DND-41 (cell line): ENCODE measurements at regions not wholly inside any gene's neighbourhood (a gene's known extent, or its start where the extent isn't known, plus 50 kb on each side); places are given as distances from the start of the nearest gene placed in this dataset.

ENCODE experiments used
- ATAC-seq: fragments of 200-7000 bp; cut with Tn5 transposase; 3 replicates; pipeline ENCODE4 v1.9.1; 2021; ENCODE audit warnings: low read depth; ENCODE audit not compliant: insufficient read depth
- DNase-seq: peaks from one replicate; pipeline ENCODE4 v3.0.0-alpha.2; 2020
- H2AFZ ChIP-seq: 2 replicates; pipeline ENCODE4 v1.6.0; 2012; ENCODE audit warnings: low read depth, low read length
- H3K27ac ChIP-seq: 2 replicates; pipeline ENCODE4 v1.5.1; 2012; ENCODE audit warnings: low read length, inconsistent platforms
- H3K27me3 ChIP-seq: fragments of 200-600 bp; sonication (generic); 2 replicates; pipeline ENCODE4 v1.6.0; 2012; ENCODE audit warnings: low read length, mild to moderate bottlenecking, inconsistent platforms; ENCODE audit not compliant: insufficient read depth, poor library complexity
- H3K36me3 ChIP-seq: 2 replicates; pipeline ENCODE4 v1.5.1; 2012; ENCODE audit warnings: low read length, inconsistent platforms; ENCODE audit not compliant: insufficient read depth
- H3K4me1 ChIP-seq: 2 replicates; pipeline ENCODE4 v1.5.1; 2012; ENCODE audit warnings: mild to moderate bottlenecking, low read length; ENCODE audit not compliant: insufficient read depth
- H3K4me2 ChIP-seq: 2 replicates; pipeline ENCODE4 v1.6.0; 2012; ENCODE audit warnings: mild to moderate bottlenecking, moderate library complexity, low read length, inconsistent platforms; ENCODE audit not compliant: insufficient read depth
- H3K4me3 ChIP-seq, 2 experiments: fragments of 200-600 bp in 1 of 2; shearing (Covaris generic) in 1 of 2; 2 replicates each; pipeline ENCODE4 v1.5.1; 2012 to 2016; ENCODE audit warnings: inconsistent platforms in 2 of 2, low read length in 2 of 2, mild to moderate bottlenecking in 2 of 2, low read depth in 1 of 2, moderate library complexity in 1 of 2
- H3K79me2 ChIP-seq: 2 replicates; pipeline ENCODE4 v1.6.0; 2012; ENCODE audit warnings: low read length, inconsistent platforms; ENCODE audit not compliant: insufficient read depth
- H3K9ac ChIP-seq: 2 replicates; pipeline ENCODE4 v1.6.0; 2012; ENCODE audit warnings: low read depth, mild to moderate bottlenecking, inconsistent platforms, low read length, moderate library complexity
- H3K9me3 ChIP-seq: 2 replicates; pipeline ENCODE4 v1.5.1; 2012; ENCODE audit warnings: low read length, moderate library complexity, mild to moderate bottlenecking, inconsistent platforms; ENCODE audit not compliant: insufficient read depth, severe bottlenecking
- H4K20me1 ChIP-seq: 2 replicates; pipeline ENCODE4 v1.6.0; 2012; ENCODE audit warnings: low read length; ENCODE audit not compliant: insufficient read depth
- EZH2 ChIP-seq: IDR thresholded peaks from 3 replicates; pipeline ENCODE4 v1.6.1; 2012; ENCODE audit warnings: borderline replicate concordance, low read depth, mild to moderate bottlenecking, moderate library complexity, low read length, inconsistent platforms; ENCODE audit not compliant: severe bottlenecking
- TF ChIP-seq, protein P1 (sequence below): IDR thresholded peaks from 2 replicates; pipeline ENCODE4 v1.5.1; 2012; ENCODE audit warnings: borderline replicate concordance, low read length, moderate library complexity, mild to moderate bottlenecking; ENCODE audit not compliant: poor library complexity, severe bottlenecking; ENCODE audit errors: extremely low read depth

DNA sequence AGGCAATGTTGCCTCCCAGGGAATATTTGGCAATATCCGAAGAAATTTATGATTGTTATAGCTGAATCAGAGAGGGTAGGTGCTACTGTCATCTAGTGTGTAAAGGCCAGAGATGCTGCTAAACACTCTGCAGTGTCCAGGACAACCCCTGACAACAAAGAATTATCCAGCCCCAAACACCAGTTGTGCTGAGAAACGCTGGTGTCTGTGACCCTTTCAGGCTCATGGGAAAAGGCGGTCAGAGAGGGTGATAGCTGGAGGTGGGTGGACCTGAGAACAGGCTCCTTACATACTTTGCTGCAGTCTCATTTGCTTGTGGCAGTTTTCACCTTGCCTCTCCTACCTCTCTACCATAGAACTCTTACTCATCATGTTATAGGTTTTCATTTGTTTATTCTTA is 295.3 kb upstream of the DMRT1 start:
- Histone ChIP-seq H3K79me2 (no peaks in the 10 kb centered on the region), H3K4me3 (no peak overlapping the region), H3K4me2 (no peak overlapping the region), H3K27me3 (no peaks in the 10 kb centered on the region), H2AFZ (no peak overlapping the region), H3K9me3 (no peaks in the 10 kb centered on the region), H3K36me3 (no peaks in the 10 kb centered on the region), H4K20me1 (no peaks in the 10 kb centered on the region), H3K4me1 (no peaks in the 10 kb centered on the region), H3K9ac (no peak overlapping the region), H3K27ac (no peak overlapping the region)
- TF ChIP-seq EZH2 = no peak
- TF ChIP-seq, protein P1, sequence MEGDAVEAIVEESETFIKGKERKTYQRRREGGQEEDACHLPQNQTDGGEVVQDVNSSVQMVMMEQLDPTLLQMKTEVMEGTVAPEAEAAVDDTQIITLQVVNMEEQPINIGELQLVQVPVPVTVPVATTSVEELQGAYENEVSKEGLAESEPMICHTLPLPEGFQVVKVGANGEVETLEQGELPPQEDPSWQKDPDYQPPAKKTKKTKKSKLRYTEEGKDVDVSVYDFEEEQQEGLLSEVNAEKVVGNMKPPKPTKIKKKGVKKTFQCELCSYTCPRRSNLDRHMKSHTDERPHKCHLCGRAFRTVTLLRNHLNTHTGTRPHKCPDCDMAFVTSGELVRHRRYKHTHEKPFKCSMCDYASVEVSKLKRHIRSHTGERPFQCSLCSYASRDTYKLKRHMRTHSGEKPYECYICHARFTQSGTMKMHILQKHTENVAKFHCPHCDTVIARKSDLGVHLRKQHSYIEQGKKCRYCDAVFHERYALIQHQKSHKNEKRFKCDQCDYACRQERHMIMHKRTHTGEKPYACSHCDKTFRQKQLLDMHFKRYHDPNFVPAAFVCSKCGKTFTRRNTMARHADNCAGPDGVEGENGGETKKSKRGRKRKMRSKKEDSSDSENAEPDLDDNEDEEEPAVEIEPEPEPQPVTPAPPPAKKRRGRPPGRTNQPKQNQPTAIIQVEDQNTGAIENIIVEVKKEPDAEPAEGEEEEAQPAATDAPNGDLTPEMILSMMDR = no peak
- ATAC-seq (no peak), DNase-seq (no peak)

GRCh38 chr9:546797-547223 is 294.7 kb upstream of the DMRT1 start:
- DNase-seq (no peak), ATAC-seq (no peak)
- no peak overlapping the region for H3K9ac ChIP-seq
- H3K4me1 ChIP-seq = no peaks in the 10 kb centered on the region
- H2AFZ ChIP-seq = no peak overlapping the region
- no peak overlapping the region for H3K4me3 ChIP-seq
- H3K27me3 ChIP-seq = no peaks in the 10 kb centered on the region
- TF ChIP-seq EZH2 = no peak
- TF ChIP-seq, protein P1 = no peak
- H4K20me1 ChIP-seq = no peaks in the 10 kb centered on the region
- H3K27ac ChIP-seq = no peak overlapping the region
- no peaks in the 10 kb centered on the region for H3K36me3 ChIP-seq
- H3K79me2 ChIP-seq = no peaks in the 10 kb centered on the region
- no peak overlapping the region for H3K4me2 ChIP-seq
- no peaks in the 10 kb centered on the region for H3K9me3 ChIP-seq

GRCh38 chr9:547314-547713 is 294.2 kb upstream of the DMRT1 start:
- no peak overlapping the region for H3K4me2 ChIP-seq
- H3K79me2 ChIP-seq = no peaks in the 10 kb centered on the region
- no peaks in the 10 kb centered on the region for H3K36me3 ChIP-seq
- no peaks in the 10 kb centered on the region for H4K20me1 ChIP-seq
- no peaks in the 10 kb centered on the region for H3K4me1 ChIP-seq
- TF ChIP-seq, protein P1 = no peak
- no peaks in the 10 kb centered on the region for H3K27me3 ChIP-seq
- DNase-seq (no peak), ATAC-seq (no peak)
- no peak overlapping the region for H3K4me3 ChIP-seq
- no peak overlapping the region for H3K9ac ChIP-seq
- no peaks in the 10 kb centered on the region for H3K9me3 ChIP-seq
- peak overlapping the region; percentile 23; the same call in 1 of the 2 replicates for H2AFZ ChIP-seq
- H3K27ac ChIP-seq = no peak overlapping the region

GRCh38 chr9:549455-549997 is 292.0 kb upstream of the DMRT1 start:
- no peak for DNase-seq
- H3K36me3 ChIP-seq = no peaks in the 10 kb centered on the region
- no peaks in the 10 kb centered on the region for H3K79me2 ChIP-seq
- no peak overlapping the region for H3K27ac ChIP-seq
- no peaks in the 10 kb centered on the region for H3K9me3 ChIP-seq
- no peak overlapping the region for H3K4me2 ChIP-seq
- H4K20me1 ChIP-seq = no peaks in the 10 kb centered on the region
- TF ChIP-seq EZH2 = no peak
- TF ChIP-seq, protein P1 = no peak
- ATAC-seq = no peak
- H3K4me1 ChIP-seq = no peaks in the 10 kb centered on the region
- H3K4me3 ChIP-seq = no peak overlapping the region
- no peak overlapping the region for H3K9ac ChIP-seq
- H2AFZ ChIP-seq = no peak overlapping the region
- no peaks in the 10 kb centered on the region for H3K27me3 ChIP-seq
